Glutamatergic neuron (in vitro differentiated cells): ENCODE measurements at regions not wholly inside any gene's neighbourhood (a gene's known extent, or its start where the extent isn't known, plus 50 kb on each side); places are given as distances from the start of the nearest gene placed in this dataset.

ENCODE experiments used
- DNase-seq: peaks from one replicate; pipeline ENCODE4 v3.0.0; 2022
- H3K27ac Mint-ChIP-seq: one replicate; pipeline ENCODE4 v1.8.0; 2020; ENCODE audit warnings: mild to moderate bottlenecking, mixed read lengths, inconsistent platforms; ENCODE audit not compliant: unreplicated experiment
- H3K27me3 Mint-ChIP-seq: one replicate; pipeline ENCODE4 v1.8.0; 2020; ENCODE audit warnings: mild to moderate bottlenecking, moderate library complexity, mixed read lengths, inconsistent platforms; ENCODE audit not compliant: unreplicated experiment
- H3K36me3 Mint-ChIP-seq: one replicate; pipeline ENCODE4 v1.8.0; 2020; ENCODE audit warnings: mild to moderate bottlenecking, mixed read lengths, inconsistent platforms; ENCODE audit not compliant: unreplicated experiment
- H3K4me1 Mint-ChIP-seq: one replicate; pipeline ENCODE4 v1.8.0; 2020; ENCODE audit warnings: mild to moderate bottlenecking, low read depth, mixed read lengths, inconsistent platforms; ENCODE audit not compliant: unreplicated experiment
- H3K4me3 Mint-ChIP-seq: one replicate; pipeline ENCODE4 v1.8.0; 2020; ENCODE audit warnings: mild to moderate bottlenecking, mixed read lengths, inconsistent platforms; ENCODE audit not compliant: unreplicated experiment
- H3K9me3 Mint-ChIP-seq: one replicate; pipeline ENCODE4 v1.8.0; 2020; ENCODE audit warnings: mild to moderate bottlenecking, moderate library complexity, mixed read lengths, inconsistent platforms; ENCODE audit not compliant: unreplicated experiment
- TF ChIP-seq, protein P1 (sequence below): fragments of 200-600 bp; sonication (generic); IDR thresholded peaks from one replicate; pipeline ENCODE4 v1.5.0; 2021; ENCODE audit not compliant: partially characterized antibody, unreplicated experiment

DNA sequence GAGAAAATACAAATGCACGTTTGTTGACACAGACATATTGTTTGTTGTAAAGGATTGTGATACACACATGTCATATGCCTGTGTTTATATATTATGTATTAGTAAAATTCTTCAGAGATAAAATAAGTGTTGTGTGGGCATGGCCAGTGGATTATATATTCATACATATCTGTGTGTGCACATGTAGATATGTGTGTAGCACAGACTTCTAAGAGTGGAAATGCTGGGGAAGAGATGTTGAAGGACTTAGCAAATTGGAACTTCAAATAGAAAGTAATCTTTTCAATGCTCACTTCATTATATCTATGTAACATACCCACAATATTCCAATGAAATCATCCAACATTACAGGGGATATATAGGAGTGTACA lies 413.2 kb downstream of the LMO7 start:
- TF ChIP-seq, protein P1, sequence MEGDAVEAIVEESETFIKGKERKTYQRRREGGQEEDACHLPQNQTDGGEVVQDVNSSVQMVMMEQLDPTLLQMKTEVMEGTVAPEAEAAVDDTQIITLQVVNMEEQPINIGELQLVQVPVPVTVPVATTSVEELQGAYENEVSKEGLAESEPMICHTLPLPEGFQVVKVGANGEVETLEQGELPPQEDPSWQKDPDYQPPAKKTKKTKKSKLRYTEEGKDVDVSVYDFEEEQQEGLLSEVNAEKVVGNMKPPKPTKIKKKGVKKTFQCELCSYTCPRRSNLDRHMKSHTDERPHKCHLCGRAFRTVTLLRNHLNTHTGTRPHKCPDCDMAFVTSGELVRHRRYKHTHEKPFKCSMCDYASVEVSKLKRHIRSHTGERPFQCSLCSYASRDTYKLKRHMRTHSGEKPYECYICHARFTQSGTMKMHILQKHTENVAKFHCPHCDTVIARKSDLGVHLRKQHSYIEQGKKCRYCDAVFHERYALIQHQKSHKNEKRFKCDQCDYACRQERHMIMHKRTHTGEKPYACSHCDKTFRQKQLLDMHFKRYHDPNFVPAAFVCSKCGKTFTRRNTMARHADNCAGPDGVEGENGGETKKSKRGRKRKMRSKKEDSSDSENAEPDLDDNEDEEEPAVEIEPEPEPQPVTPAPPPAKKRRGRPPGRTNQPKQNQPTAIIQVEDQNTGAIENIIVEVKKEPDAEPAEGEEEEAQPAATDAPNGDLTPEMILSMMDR: no peak
- H3K27ac Mint-ChIP-seq: no peak overlapping the region

GRCh38 chr13:76048675-76049375 lies 412.7 kb downstream of the LMO7 start:
- DNase-seq: no peak
- Mint-ChIP-seq H3K4me1 (no peaks in the 10 kb centered on the region), H3K9me3 (no peaks in the 10 kb centered on the region), H3K4me3 (no peak overlapping the region), H3K27me3 (no peaks in the 10 kb centered on the region), H3K27ac (no peak overlapping the region), H3K36me3 (no peaks in the 10 kb centered on the region)
- TF ChIP-seq, protein P1: no peak

More for the DNA sequence above, 413.2 kb downstream of the LMO7 start:
- Mint-ChIP-seq H3K4me3 (no peak overlapping the region), H3K9me3 (no peaks in the 10 kb centered on the region), H3K36me3 (no peaks in the 10 kb centered on the region), H3K4me1 (no peaks in the 10 kb centered on the region), H3K27me3 (no peaks in the 10 kb centered on the region)
- no peak for DNase-seq

GRCh38 chr13:76048131-76048530 lies 412.0 kb downstream of the LMO7 start:
- no peaks in the 10 kb centered on the region for H3K27me3 Mint-ChIP-seq
- no peaks in the 10 kb centered on the region for H3K4me1 Mint-ChIP-seq
- DNase-seq: no peak
- no peak overlapping the region for H3K27ac Mint-ChIP-seq
- TF ChIP-seq, protein P1: no peak
- H3K36me3 Mint-ChIP-seq: no peaks in the 10 kb centered on the region
- no peak overlapping the region for H3K4me3 Mint-ChIP-seq
- H3K9me3 Mint-ChIP-seq: no peaks in the 10 kb centered on the region

DNA sequence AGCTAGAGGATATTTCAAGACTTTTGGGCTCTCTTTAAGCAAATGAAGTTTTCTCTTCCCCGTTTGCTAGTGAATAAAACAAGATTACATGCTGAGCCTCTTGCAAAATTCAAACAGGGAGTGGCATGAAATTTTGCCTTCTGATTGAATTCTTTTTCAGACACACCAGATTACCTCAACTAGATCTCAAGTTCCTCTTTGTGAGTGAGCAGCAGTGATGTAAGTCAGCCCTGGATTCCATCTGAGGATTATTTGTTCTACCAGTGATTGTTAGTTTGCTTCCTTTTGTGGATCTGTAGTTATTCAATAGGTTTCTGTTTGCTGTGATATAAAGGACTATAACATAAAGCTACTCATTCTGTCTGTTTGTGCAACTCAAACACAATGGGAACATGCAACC lies 407.7 kb downstream of the LMO7 start:
- Mint-ChIP-seq H3K27ac (no peak overlapping the region), H3K36me3 (no peaks in the 10 kb centered on the region)
- DNase-seq: no peak

More for the DNA sequence above, 407.7 kb downstream of the LMO7 start:
- no peaks in the 10 kb centered on the region for H3K27me3 Mint-ChIP-seq
- no peaks in the 10 kb centered on the region for H3K9me3 Mint-ChIP-seq
- no peak overlapping the region for H3K4me3 Mint-ChIP-seq
- TF ChIP-seq, protein P1: no peak
- H3K4me1 Mint-ChIP-seq: no peaks in the 10 kb centered on the region
